Suppressor macrophage treated with lipopolysaccharide for 1 hour (primary cell): ENCODE measurements at regions not wholly inside any gene's neighbourhood (a gene's known extent, or its start where the extent isn't known, plus 50 kb on each side); places are given as distances from the start of the nearest gene placed in this dataset.
"Not testable (repeated sequence)": the region's sequence is repeated elsewhere in the genome, so short reads cannot be mapped to it uniquely, and the experiment has no call there.

Experiments used
- DNase-seq, 3 donors: peaks; one replicate each; pipeline ENCODE4 v3.0.0-alpha.2; 2020 to 2022

- DNase-seq = no peak
Observed at GRCh38 chr2:239801404-239802184, 223.5 kb downstream of the NDUFA10 start.

- DNase-seq = no peak
Observed at GRCh38 chr2:239800785-239801386, 224.3 kb downstream of the NDUFA10 start.

GRCh38 chr2:239797316-239797715 lies 227.8 kb downstream of the NDUFA10 start:
- no peak for DNase-seq

- DNase-seq = not testable (repeated sequence)
Observed at GRCh38 chr2:239795761-239796160, 229.4 kb downstream of the NDUFA10 start.

GRCh38 chr2:239793836-239794235 lies 231.3 kb downstream of the NDUFA10 start:
- no peak for DNase-seq

GRCh38 chr2:239793086-239793485 lies 232.1 kb downstream of the NDUFA10 start:
- no peak for DNase-seq

- DNase-seq = no peak
Observed at GRCh38 chr2:239792405-239793084, 232.6 kb downstream of the NDUFA10 start.

- DNase-seq = no peak
Observed at GRCh38 chr2:239791526-239792404, 233.4 kb downstream of the NDUFA10 start.

GRCh38 chr2:239790721-239791120 lies 234.4 kb downstream of the NDUFA10 start:
- DNase-seq = peak; percentile 37 to 71 (median 59)

GRCh38 chr2:239790313-239790712 lies 234.8 kb downstream of the NDUFA10 start:
- no peak for DNase-seq

- DNase-seq = no peak
Observed at GRCh38 chr2:239789711-239790110, 235.4 kb downstream of the NDUFA10 start.

- no peak for DNase-seq
Observed at GRCh38 chr2:239788576-239789098, 236.5 kb downstream of the NDUFA10 start.

GRCh38 chr2:239787538-239788050 lies 237.5 kb downstream of the NDUFA10 start:
- no peak for DNase-seq

- DNase-seq = no peak
Observed at GRCh38 chr2:239786791-239787190, 238.4 kb downstream of the NDUFA10 start.

GRCh38 chr2:239781454-239781853 lies 243.7 kb downstream of the NDUFA10 start:
- DNase-seq = no peak

GRCh38 chr2:239780236-239780994 lies 244.7 kb downstream of the NDUFA10 start:
- DNase-seq = no peak

GRCh38 chr2:239779584-239779983 lies 245.6 kb downstream of the NDUFA10 start:
- no peak for DNase-seq

- DNase-seq = no peak
Observed at GRCh38 chr2:239778861-239779558, 246.1 kb downstream of the NDUFA10 start.

GRCh38 chr2:239778042-239778851 lies 246.9 kb downstream of the NDUFA10 start:
- DNase-seq = no peak

GRCh38 chr2:239777219-239777618 lies 247.9 kb downstream of the NDUFA10 start:
- no peak for DNase-seq
